ENCODE measurements at regions not wholly inside any gene's neighbourhood (a gene's known extent, or its start where the extent isn't known, plus 50 kb on each side); places are given as distances from the start of the nearest gene placed in this dataset.

- H3K9me3 ChIP-seq (ENCODE audit: low read depth, low read length), result no peaks in the 10 kb centered on the region
- no peak overlapping the region for H3K4me3 ChIP-seq (ENCODE audit: low read length)
- H3K4me1 ChIP-seq (ENCODE audit: insufficient read depth, low read length), result no peaks in the 10 kb centered on the region
- no peaks in the 10 kb centered on the region for H3K27me3 ChIP-seq (ENCODE audit: insufficient read depth, low read length)
Measured at GRCh38 chr4:123299212-123299691, 97.3 kb upstream of the SPRY1 start.

- H3K27me3 ChIP-seq (ENCODE audit: insufficient read depth, low read length), result no peaks in the 10 kb centered on the region
- no peak overlapping the region for H3K4me3 ChIP-seq (ENCODE audit: low read length)
- no peaks in the 10 kb centered on the region for H3K4me1 ChIP-seq (ENCODE audit: insufficient read depth, low read length)
- H3K9me3 ChIP-seq (ENCODE audit: low read depth, low read length), result no peaks in the 10 kb centered on the region
Measured at GRCh38 chr4:123300222-123301039, 96.2 kb upstream of the SPRY1 start.

GRCh38 chr4:123301923-123302322 is 94.7 kb upstream of the SPRY1 start:
- Histone ChIP-seq H3K27me3 (ENCODE audit: insufficient read depth, low read length) (no peaks in the 10 kb centered on the region), H3K9me3 (ENCODE audit: low read depth, low read length) (no peaks in the 10 kb centered on the region), H3K4me3 (ENCODE audit: low read length) (no peak overlapping the region), H3K4me1 (ENCODE audit: insufficient read depth, low read length) (no peaks in the 10 kb centered on the region)

DNA sequence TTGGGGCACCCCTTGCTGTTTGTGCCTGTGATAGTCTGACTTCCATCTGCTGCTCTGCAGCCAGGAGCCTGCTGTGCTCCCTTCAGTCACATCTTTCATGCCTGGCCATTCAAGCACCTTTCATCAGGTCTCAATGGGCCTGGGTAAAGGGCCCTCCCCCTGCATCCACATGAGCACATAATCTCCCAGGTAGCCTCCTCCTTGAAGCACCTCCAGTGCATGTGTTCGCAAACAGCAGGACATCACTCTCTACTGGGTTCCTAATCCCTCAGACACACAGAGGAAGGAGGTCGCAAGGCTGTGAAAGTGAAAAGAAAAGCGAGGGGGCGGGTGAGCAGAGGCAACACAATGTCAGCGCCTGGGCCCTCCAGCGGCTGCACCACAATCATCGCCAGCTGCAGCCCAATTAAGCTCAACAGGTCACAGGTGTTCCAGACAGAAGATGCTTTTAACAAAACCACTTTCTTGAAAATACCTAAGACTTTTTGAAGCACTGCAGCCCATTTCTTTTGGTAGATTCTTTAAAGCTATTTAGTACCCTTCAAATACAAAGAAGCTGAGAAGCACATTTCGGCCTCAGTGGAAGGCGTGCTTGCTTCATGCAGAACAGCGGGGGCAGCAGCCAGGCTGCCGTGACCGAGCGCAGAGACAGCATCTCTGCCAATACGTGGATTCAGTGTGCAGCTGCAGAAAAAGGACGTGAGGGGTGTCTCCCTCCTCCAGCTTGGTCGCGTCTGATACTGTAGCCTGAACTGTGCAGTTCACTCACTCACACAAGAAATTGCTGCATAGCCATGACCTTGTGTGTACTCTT is 92.2 kb upstream of the SPRY1 start:
- no peaks in the 10 kb centered on the region for H3K9me3 ChIP-seq (ENCODE audit: low read depth, low read length)
- H3K27me3 ChIP-seq (ENCODE audit: insufficient read depth, low read length), result no peaks in the 10 kb centered on the region
- no peaks in the 10 kb centered on the region for H3K4me1 ChIP-seq (ENCODE audit: insufficient read depth, low read length)
- H3K4me3 ChIP-seq (ENCODE audit: low read length), result no peak overlapping the region

- no peaks in the 10 kb centered on the region for H3K4me1 ChIP-seq (ENCODE audit: insufficient read depth, low read length)
- H3K9me3 ChIP-seq (ENCODE audit: low read depth, low read length), result no peaks in the 10 kb centered on the region
- H3K27me3 ChIP-seq (ENCODE audit: insufficient read depth, low read length), result no peaks in the 10 kb centered on the region
- H3K4me3 ChIP-seq (ENCODE audit: low read length), result no peak overlapping the region
Measured at GRCh38 chr4:123305736-123306135, 90.9 kb upstream of the SPRY1 start.

DNA sequence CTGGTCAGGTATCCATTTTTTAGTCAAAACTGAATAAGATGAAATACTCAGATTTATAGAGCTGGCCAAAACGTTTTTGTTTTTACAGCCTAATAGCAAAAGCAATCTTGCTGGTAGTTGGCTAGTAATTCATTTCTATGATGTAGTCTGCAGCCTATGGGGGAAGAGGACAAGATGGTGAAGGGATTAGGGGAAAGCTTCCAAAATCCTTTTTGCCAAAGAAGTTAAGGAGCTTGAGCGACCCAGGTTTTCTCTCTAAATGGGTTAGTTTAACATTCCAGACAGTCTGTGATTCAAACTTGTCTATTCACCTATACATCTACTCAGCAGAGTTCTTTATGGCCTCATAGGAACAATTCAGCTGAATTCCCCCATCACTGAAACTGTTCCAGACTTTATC is 89.8 kb upstream of the SPRY1 start:
- H3K4me1 ChIP-seq (ENCODE audit: insufficient read depth, low read length), result no peaks in the 10 kb centered on the region
- no peaks in the 10 kb centered on the region for H3K9me3 ChIP-seq (ENCODE audit: low read depth, low read length)
- no peak overlapping the region for H3K4me3 ChIP-seq (ENCODE audit: low read length)
- H3K27me3 ChIP-seq (ENCODE audit: insufficient read depth, low read length), result no peaks in the 10 kb centered on the region

GRCh38 chr4:123308667-123309066 is 87.9 kb upstream of the SPRY1 start:
- H3K4me1 ChIP-seq (ENCODE audit: insufficient read depth, low read length), result no peaks in the 10 kb centered on the region
- no peak overlapping the region for H3K4me3 ChIP-seq (ENCODE audit: low read length)
- H3K27me3 ChIP-seq (ENCODE audit: insufficient read depth, low read length), result no peaks in the 10 kb centered on the region
- H3K9me3 ChIP-seq (ENCODE audit: low read depth, low read length), result no peaks in the 10 kb centered on the region

- no peaks in the 10 kb centered on the region for H3K4me1 ChIP-seq (ENCODE audit: insufficient read depth, low read length)
- no peaks in the 10 kb centered on the region for H3K27me3 ChIP-seq (ENCODE audit: insufficient read depth, low read length)
- H3K9me3 ChIP-seq (ENCODE audit: low read depth, low read length), result no peaks in the 10 kb centered on the region
Measured at GRCh38 chr4:123312116-123312515, 84.5 kb upstream of the SPRY1 start.

DNA sequence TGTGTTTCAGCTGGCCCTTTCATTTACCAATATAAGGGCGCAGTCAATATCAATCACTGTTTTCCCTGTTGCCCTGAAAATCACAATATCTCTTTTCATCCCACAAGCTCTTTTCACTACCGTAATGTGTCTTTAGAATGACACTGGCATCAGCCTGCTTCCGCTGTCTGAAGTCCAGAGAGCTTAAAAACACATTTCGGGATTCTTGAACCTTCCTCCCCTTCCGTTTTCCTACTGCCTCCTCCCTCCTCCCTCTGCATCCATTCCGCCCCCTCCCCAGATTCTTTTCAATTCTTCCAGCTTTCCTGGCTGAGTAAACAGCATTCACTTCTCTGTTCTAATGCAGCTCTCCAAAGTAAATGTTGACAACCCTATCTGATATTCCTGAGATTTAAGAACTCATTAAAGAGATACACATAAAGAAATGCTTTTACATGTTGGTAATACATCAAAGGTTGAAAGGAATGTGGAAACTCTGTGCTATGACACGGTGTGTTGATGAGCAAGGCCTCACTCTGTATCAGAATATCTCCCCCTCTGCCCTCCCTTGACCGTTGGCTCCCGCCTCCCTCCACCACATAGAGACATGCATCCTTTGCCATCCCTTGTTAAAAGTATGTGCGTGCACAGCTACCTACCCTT is 83.5 kb upstream of the SPRY1 start:
- Histone ChIP-seq H3K9me3 (ENCODE audit: low read depth, low read length) (no peaks in the 10 kb centered on the region), H3K4me1 (ENCODE audit: insufficient read depth, low read length) (no peaks in the 10 kb centered on the region), H3K27me3 (ENCODE audit: insufficient read depth, low read length) (no peaks in the 10 kb centered on the region), H3K4me3 (ENCODE audit: low read length) (no peak overlapping the region)

More at GRCh38 chr4:123312116-123312515, 84.5 kb upstream of the SPRY1 start:
- no peak overlapping the region for H3K4me3 ChIP-seq (ENCODE audit: low read length)

DNA sequence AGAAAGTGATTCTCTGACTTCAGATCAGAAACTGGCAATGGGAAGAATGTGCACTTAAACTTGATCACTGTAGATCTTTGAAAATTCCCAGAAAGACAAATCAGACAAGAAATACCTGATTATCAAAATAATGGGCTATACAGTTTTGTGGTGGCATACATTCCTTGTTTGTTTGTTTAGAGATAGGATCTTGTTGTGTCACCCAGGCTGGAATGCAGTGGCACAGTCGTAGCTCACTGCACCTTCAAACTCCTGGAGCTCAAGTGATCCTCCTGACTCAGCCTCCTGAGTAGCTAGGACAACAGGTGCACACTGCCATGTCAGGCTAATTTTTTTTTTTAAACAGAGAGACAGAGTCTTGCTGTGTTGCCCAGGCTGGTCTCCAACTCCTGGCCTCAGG is 81.0 kb upstream of the SPRY1 start:
- Histone ChIP-seq H3K27me3 (ENCODE audit: insufficient read depth, low read length) (no peaks in the 10 kb centered on the region), H3K9me3 (ENCODE audit: low read depth, low read length) (no peaks in the 10 kb centered on the region), H3K4me1 (ENCODE audit: insufficient read depth, low read length) (no peaks in the 10 kb centered on the region), H3K4me3 (ENCODE audit: low read length) (no peak overlapping the region)

DNA sequence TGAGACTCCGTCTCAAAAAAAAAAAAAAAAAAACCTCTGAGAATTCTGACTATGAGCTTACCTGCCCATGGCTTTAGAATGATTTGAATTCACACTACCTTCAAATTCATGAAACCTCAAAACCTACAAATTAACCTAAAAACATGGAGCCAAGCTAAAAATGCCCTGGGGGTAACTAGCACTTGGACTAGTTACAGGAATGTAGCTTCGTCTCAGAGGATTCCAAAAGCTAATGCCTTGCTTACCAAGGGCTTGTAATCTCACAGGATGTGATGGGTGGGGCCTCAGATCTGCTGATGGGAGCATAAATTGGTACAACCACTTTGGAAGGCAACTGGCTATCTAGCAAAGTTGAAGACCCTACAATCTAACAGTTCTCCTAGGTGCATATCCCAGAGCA is 79.4 kb upstream of the SPRY1 start:
- H3K27me3 ChIP-seq (ENCODE audit: insufficient read depth, low read length), result no peaks in the 10 kb centered on the region
- H3K4me1 ChIP-seq (ENCODE audit: insufficient read depth, low read length), result no peaks in the 10 kb centered on the region
- H3K9me3 ChIP-seq (ENCODE audit: low read depth, low read length), result peaks cover 10% of the 10 kb centered on the region
- H3K4me3 ChIP-seq (ENCODE audit: low read length), result no peak overlapping the region

- H3K27me3 ChIP-seq (ENCODE audit: insufficient read depth, low read length), result no peaks in the 10 kb centered on the region
- H3K9me3 ChIP-seq (ENCODE audit: low read depth, low read length), result peaks cover 16% of the 10 kb centered on the region
- H3K4me3 ChIP-seq (ENCODE audit: low read length), result no peak overlapping the region
- no peaks in the 10 kb centered on the region for H3K4me1 ChIP-seq (ENCODE audit: insufficient read depth, low read length)
Measured at GRCh38 chr4:123319639-123320038, 77.0 kb upstream of the SPRY1 start.

DNA sequence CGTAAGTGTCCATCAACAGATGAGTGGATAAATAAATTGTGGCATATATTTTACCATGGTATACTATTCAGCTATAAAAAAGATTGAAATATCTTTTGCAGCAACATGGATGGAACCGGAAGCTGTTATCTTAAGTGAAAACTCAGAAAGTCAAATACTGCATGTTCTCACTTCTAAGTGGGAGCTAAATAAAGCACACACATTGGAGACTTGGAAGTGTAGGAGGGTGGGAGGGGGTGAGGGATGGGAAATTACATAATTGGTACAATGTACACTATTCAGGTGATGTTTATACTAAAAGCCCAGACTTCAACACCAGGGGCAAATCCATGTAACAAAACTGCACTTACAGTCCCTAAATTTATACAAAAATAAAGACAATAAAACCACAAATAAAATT is 72.6 kb upstream of the SPRY1 start:
- peaks cover 16% of the 10 kb centered on the region for H3K9me3 ChIP-seq (ENCODE audit: low read depth, low read length)
- no peak overlapping the region for H3K4me3 ChIP-seq (ENCODE audit: low read length)
- H3K27me3 ChIP-seq (ENCODE audit: insufficient read depth, low read length), result no peaks in the 10 kb centered on the region
- peaks cover 6% of the 10 kb centered on the region for H3K4me1 ChIP-seq (ENCODE audit: insufficient read depth, low read length)

- Histone ChIP-seq H3K4me1 (ENCODE audit: insufficient read depth, low read length) (peaks cover 6% of the 10 kb centered on the region), H3K27me3 (ENCODE audit: insufficient read depth, low read length) (no peaks in the 10 kb centered on the region), H3K9me3 (ENCODE audit: low read depth, low read length) (peaks cover 16% of the 10 kb centered on the region), H3K4me3 (ENCODE audit: low read length) (no peak overlapping the region)
Measured at GRCh38 chr4:123325241-123325681, 71.3 kb upstream of the SPRY1 start.

DNA sequence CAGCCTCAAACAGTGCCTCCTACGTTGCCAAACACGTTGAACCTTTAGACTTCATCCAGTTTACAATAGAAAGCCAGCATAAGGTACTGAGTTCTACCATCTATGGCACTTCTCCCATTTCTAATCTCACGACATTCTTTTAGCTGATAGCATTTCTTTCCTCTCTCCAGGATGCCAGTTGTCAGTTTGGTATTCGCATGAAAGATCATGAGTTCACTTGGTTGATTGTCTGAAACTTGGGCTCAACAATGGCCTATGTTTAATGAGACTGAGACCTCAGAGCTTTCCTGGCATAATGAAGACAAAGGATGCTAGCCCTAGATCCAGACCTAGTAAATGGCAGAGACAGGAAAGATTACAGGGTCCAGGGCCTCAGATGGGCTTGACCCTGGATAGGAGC is 69.2 kb upstream of the SPRY1 start:
- no peak overlapping the region for H3K4me3 ChIP-seq (ENCODE audit: low read length)
- H3K27me3 ChIP-seq (ENCODE audit: insufficient read depth, low read length), result no peaks in the 10 kb centered on the region
- peaks cover 4% of the 10 kb centered on the region for H3K9me3 ChIP-seq (ENCODE audit: low read depth, low read length)
- peaks cover 6% of the 10 kb centered on the region for H3K4me1 ChIP-seq (ENCODE audit: insufficient read depth, low read length)
